OCI-LY7 (cell line): ENCODE measurements at regions not wholly inside any gene's neighbourhood (a gene's known extent, or its start where the extent isn't known, plus 50 kb on each side); places are given as distances from the start of the nearest gene placed in this dataset.
"Not testable (repeated sequence)": the region's sequence is repeated elsewhere in the genome, so short reads cannot be mapped to it uniquely, and the experiment has no call there.

ENCODE experiments used
- EZH2phosphoT487 ChIP-seq: fragments of 200-600 bp; sonication (generic); IDR thresholded peaks from 2 replicates; pipeline ENCODE4 v1.6.1; 2018; ENCODE audit warnings: low read depth, borderline replicate concordance, mild to moderate bottlenecking, mixed run types, antibody characterized with exemption, low read length, moderate library complexity, mixed read lengths
- TF ChIP-seq, protein P1 (sequence below): fragments of 200-600 bp; sonication (generic); conservative IDR thresholded peaks from 2 replicates; pipeline ENCODE4 v1.5.1; 2014; ENCODE audit warnings: mild to moderate bottlenecking, antibody characterized with exemption, low read length, moderate library complexity, mixed read lengths

DNA sequence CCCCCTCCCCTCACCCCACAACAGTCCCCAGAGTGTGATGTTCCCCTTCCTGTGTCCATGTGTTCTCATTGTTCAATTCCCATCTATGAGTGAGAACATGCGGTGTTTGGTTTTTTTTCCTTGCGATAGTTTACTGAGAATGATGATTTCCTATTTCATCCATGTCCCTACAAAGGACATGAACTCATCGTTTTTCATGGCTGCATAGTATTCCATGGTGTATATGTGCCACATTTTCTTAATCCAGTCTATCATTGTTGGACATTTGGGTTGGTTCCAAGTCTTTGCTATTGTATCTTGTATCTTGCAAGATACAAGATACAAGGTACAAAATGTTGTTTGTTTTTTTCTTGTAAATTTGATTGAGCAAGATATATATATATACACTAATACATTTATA lies 263.9 kb downstream of the GATA3 start:
- TF ChIP-seq, protein P1, sequence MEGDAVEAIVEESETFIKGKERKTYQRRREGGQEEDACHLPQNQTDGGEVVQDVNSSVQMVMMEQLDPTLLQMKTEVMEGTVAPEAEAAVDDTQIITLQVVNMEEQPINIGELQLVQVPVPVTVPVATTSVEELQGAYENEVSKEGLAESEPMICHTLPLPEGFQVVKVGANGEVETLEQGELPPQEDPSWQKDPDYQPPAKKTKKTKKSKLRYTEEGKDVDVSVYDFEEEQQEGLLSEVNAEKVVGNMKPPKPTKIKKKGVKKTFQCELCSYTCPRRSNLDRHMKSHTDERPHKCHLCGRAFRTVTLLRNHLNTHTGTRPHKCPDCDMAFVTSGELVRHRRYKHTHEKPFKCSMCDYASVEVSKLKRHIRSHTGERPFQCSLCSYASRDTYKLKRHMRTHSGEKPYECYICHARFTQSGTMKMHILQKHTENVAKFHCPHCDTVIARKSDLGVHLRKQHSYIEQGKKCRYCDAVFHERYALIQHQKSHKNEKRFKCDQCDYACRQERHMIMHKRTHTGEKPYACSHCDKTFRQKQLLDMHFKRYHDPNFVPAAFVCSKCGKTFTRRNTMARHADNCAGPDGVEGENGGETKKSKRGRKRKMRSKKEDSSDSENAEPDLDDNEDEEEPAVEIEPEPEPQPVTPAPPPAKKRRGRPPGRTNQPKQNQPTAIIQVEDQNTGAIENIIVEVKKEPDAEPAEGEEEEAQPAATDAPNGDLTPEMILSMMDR, result not testable (repeated sequence)
- not testable (repeated sequence) for TF ChIP-seq EZH2phosphoT487
